ENCODE measurements at regions not wholly inside any gene's neighbourhood (a gene's known extent, or its start where the extent isn't known, plus 50 kb on each side); places are given as distances from the start of the nearest gene placed in this dataset.
"Not testable (repeated sequence)": the region's sequence is repeated elsewhere in the genome, so short reads cannot be mapped to it uniquely, and the experiment has no call there.

GRCh38 chr14:106480287-106480686 is 953.9 kb downstream of the TMEM121 start:
- not testable (repeated sequence) for DNase-seq (ENCODE audit: low spot score)

GRCh38 chr14:106482213-106482612 is 955.8 kb downstream of the TMEM121 start:
- not testable (repeated sequence) for DNase-seq (ENCODE audit: low spot score)

- DNase-seq (ENCODE audit: low spot score), result no peak
Observed at GRCh38 chr14:106487600-106487999, 961.2 kb downstream of the TMEM121 start.

GRCh38 chr14:106488291-106488690 is 961.9 kb downstream of the TMEM121 start:
- no peak for DNase-seq (ENCODE audit: low spot score)

GRCh38 chr14:106489112-106489881 is 962.9 kb downstream of the TMEM121 start:
- peak; percentile 63 for DNase-seq (ENCODE audit: low spot score)

GRCh38 chr14:106490442-106490841 is 964.1 kb downstream of the TMEM121 start:
- no peak for DNase-seq (ENCODE audit: low spot score)

GRCh38 chr14:106491851-106492250 is 965.5 kb downstream of the TMEM121 start:
- DNase-seq (ENCODE audit: low spot score), result no peak

- DNase-seq (ENCODE audit: low spot score), result no peak
Observed at GRCh38 chr14:106493962-106494823, 967.8 kb downstream of the TMEM121 start.

GRCh38 chr14:106500571-106500970 is 974.2 kb downstream of the TMEM121 start:
- no peak for DNase-seq (ENCODE audit: low spot score)

GRCh38 chr14:106501898-106502297 is 975.5 kb downstream of the TMEM121 start:
- DNase-seq (ENCODE audit: low spot score), result no peak

- DNase-seq (ENCODE audit: low spot score), result no peak
Observed at GRCh38 chr14:106505366-106505765, 979.0 kb downstream of the TMEM121 start.

GRCh38 chr14:106506881-106507305 is 980.5 kb downstream of the TMEM121 start:
- peak; percentile 72 for DNase-seq (ENCODE audit: low spot score)

- DNase-seq (ENCODE audit: low spot score), result peak; percentile 50
Observed at GRCh38 chr14:106507354-106507753, 981.0 kb downstream of the TMEM121 start.

- DNase-seq (ENCODE audit: low spot score), result no peak
Observed at GRCh38 chr14:106508216-106508615, 981.8 kb downstream of the TMEM121 start.

- DNase-seq (ENCODE audit: low spot score), result no peak
Observed at GRCh38 chr14:106509176-106509575, 982.8 kb downstream of the TMEM121 start.

GRCh38 chr14:106509807-106510206 is 983.4 kb downstream of the TMEM121 start:
- DNase-seq (ENCODE audit: low spot score), result no peak

- DNase-seq (ENCODE audit: low spot score), result peak; percentile 66
Observed at GRCh38 chr14:106511006-106511799, 984.8 kb downstream of the TMEM121 start.

GRCh38 chr14:106511800-106512198 is 985.4 kb downstream of the TMEM121 start:
- no peak for DNase-seq (ENCODE audit: low spot score)

GRCh38 chr14:106513302-106513701 is 986.9 kb downstream of the TMEM121 start:
- DNase-seq (ENCODE audit: low spot score), result no peak

- peak; percentile 76 for DNase-seq (ENCODE audit: low spot score)
Observed at GRCh38 chr14:106518054-106518943, 991.9 kb downstream of the TMEM121 start.

- peak; percentile 4 for DNase-seq (ENCODE audit: low spot score)
Observed at GRCh38 chr14:106522118-106522517, 995.7 kb downstream of the TMEM121 start.
